ENCODE measurements at regions not wholly inside any gene's neighbourhood (a gene's known extent, or its start where the extent isn't known, plus 50 kb on each side); places are given as distances from the start of the nearest gene placed in this dataset.

DNA sequence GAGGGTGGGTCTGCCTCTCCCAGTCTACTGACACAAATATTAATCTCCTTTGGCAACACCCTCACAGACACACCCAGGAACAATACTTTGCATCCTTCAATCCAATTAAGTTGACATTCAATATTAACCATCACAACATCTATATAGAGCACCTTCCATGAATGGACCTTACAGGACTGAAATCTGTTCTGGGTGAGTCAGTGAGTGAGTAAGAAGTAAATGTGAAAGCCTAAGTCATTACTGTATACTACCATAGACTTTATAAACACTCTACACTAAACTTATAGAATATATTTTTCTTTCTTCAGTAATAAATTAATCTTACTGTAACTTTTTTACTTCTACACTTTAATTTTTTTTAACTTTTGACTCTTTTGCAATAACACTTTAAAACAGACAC is 993.8 kb upstream of the MAP3K7 start:
- DNase-seq, result no peak

DNA sequence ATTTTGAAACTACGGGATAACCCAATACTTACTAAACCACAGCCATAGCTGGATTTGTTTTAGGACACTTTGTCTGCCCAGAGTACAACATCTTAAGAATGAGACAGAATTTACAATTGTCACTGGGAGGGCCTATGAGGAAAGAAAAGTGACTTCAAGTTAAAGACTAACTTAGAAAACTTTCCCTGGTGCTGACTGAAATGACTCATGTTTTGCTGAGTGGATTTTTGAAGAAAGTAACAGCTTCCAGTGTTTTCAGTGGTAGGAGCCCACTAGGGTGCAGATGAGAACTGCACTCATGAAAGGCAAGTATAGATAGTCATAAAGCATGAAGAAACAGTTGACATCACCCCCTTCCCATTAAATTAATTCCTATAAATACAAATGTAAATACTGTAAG is 988.2 kb upstream of the MAP3K7 start:
- DNase-seq, result no peak

DNA sequence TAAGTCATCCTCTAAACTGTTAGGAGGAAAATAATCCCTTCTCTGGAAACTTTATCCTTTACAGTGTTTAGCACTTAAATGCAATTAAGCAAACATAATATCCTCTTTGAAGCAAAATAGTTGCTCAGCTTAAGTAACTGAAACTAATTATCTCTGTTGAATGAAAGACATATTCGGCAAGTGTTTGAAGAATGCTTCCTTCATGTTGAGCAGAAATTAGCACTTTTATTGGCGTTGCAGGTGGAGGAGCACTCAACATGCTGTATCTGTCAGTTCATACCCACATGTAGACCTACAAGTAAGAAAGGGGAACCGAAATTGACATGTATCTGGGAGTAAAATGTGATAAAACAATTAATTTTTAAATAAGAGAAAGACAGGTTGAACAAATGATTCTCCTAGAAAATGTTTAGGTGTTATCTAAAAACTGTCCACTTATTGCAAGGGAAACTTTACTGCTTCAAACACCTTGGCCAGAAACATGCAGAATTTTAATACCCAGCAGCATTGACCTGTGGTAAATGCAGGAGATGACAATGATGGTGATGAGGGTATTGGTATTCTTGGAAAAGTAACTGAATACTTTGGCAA is 987.0 kb upstream of the MAP3K7 start:
- no peak for DNase-seq

GRCh38 chr6:91572878-91573277 is 986.0 kb upstream of the MAP3K7 start:
- DNase-seq, result no peak

DNA sequence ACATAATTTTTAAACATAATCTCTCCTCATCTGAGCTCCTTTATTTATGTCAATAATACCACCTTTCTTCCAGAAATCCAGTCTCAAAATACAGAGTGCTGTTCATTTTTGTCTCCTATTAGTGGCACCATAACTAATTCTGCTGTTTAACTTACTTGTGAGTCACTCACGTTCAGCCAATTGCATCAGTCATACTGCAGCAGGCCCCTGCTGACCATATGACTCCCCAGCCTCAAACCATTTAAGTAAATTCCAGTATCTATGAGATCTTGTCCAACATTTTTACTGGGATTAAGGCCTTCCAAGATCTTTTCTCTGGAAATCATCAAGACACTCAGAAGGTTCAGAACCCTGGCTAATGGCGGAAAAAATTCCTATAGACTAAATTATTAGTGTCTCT is 982.2 kb upstream of the MAP3K7 start:
- no peak for DNase-seq

DNA sequence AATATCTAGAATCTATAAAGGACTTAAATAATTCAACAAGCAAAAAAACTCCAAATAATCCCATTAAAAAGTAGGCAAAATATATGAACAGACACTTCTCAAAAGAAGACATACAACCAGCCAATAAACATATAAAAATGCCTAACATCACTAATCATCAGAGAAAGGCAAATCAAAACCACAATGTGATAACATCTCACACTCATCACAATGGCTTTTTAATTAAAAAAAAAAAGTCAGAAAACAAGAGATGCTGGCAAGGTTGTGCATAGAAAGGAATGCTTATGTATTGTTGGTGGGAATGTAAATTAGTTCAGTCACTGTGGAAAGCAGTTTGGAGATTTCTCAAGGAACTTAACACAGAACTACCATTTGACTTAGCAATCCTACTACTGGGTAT is 979.6 kb upstream of the MAP3K7 start:
- no peak for DNase-seq

- no peak for DNase-seq
Measured at GRCh38 chr6:91565207-91565606, 978.3 kb upstream of the MAP3K7 start.

GRCh38 chr6:91562955-91563354 is 976.1 kb upstream of the MAP3K7 start:
- no peak for DNase-seq

DNA sequence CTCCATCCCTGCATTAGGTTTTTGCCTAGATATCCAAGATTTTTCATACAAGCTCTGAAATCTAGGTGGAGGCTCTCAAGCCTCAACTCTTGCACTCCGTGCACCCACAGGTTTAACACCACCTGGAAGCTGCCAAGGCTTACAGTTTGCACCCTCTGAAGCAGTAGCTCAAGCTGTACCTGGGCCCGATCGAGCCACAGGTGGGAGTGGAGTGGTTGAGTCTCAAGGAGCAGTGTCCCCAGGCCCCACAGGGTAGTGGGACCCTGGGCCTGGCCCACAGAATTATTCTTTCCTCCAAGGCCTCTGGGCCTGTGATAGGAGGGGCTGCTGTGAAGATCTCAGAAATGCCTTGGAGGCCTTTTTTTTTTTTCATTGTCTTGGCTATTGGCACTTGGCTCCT is 973.5 kb upstream of the MAP3K7 start:
- no peak for DNase-seq

GRCh38 chr6:91540902-91541301 is 954.0 kb upstream of the MAP3K7 start:
- DNase-seq, result no peak

- DNase-seq, result no peak
Measured at GRCh38 chr6:91539456-91539855, 952.6 kb upstream of the MAP3K7 start.

DNA sequence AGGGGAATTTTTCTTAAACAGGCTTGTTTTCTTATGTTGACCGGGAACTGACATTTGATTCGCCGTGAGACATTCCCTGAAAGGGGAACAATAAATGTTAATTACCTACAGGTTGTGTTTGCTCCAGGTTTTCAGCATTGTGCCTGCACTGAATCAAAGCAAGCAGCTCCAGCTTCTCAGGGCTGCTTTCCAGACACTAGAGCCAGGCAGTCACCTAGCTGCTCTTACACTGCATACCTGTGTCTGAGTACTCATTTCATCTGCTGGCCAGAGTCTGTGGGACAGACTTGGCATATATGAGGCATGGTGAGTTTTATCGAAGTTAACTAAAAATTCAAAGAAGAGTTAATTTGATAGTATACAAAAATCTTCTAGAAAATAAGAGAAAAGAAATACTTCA is 951.8 kb upstream of the MAP3K7 start:
- DNase-seq, result no peak

GRCh38 chr6:91534614-91535013 is 947.7 kb upstream of the MAP3K7 start:
- no peak for DNase-seq

GRCh38 chr6:91523511-91523910 is 936.6 kb upstream of the MAP3K7 start:
- DNase-seq, result no peak

- no peak for DNase-seq
Measured at GRCh38 chr6:91521999-91522398, 935.1 kb upstream of the MAP3K7 start.

DNA sequence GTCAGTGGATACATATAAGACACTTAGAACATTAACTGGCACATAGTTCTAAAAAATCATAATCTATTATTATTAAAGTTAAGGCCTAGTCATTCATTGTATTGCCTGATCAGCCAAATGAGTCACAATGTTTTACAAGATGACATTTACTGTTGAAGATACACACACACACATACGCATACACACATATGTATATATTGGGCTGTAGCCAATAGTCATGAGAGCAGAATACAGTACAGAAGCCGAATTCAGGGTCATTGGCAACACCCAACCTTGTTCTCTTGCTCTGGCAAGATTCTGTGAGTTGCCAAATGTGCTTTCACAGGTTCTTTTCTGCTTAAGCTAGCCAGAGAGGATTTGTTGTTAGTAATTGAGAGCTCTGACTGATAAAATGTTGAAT is 922.8 kb upstream of the MAP3K7 start:
- no peak for DNase-seq

DNA sequence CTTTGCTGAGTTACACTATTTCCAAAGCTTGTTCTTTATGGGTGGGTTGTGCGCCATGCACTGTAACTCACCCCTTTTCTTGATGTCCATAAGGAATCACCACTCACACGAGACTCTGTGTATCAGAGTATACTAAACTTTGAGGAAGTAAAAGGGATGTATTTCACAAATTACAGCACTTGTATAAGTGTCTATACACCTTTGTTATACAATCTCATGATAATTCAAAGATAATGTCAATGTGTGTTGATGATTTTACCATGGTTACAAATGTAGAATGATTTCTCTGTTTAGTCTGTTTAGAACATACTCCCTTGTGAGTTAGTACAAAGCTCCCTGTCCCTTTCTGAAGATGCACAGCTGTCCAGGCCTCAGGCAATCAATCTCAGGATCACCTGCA is 922.2 kb upstream of the MAP3K7 start:
- no peak for DNase-seq

DNA sequence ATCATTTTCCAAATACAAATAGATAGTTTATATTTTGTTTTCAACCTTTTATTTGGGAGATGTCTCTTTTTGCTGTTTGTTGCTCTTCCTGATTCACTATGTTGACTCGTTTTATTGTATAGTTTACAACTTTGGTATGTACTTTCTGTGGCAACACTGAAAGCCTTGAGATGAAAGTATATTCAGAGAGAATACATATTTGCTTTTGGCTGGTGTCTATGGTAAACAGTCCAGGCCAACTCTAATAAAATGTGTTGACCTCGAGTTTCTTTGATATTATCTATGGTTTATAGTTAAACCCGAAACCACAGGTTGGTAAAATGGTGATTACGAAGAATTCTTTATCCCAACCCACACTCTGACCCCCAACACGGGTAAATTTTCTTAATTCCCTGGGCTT is 919.6 kb upstream of the MAP3K7 start:
- no peak for DNase-seq

DNA sequence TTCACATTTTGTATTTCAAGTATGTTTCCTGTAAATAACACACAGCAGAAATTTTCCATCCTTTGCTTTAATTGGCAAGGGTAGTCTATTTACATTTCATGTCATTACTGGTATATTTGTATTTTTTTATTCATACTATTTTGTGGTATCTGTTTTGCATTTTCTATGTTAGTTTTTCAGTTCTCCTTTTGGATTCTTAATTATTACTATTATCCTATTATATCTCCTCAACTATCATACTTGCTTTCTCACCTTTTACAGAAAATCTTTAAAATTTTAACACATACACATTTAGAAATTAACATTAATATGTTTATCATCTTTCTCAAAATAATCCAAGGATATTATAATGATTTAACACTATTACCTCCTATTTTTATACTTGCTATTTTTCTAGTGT is 918.3 kb upstream of the MAP3K7 start:
- DNase-seq, result no peak

DNA sequence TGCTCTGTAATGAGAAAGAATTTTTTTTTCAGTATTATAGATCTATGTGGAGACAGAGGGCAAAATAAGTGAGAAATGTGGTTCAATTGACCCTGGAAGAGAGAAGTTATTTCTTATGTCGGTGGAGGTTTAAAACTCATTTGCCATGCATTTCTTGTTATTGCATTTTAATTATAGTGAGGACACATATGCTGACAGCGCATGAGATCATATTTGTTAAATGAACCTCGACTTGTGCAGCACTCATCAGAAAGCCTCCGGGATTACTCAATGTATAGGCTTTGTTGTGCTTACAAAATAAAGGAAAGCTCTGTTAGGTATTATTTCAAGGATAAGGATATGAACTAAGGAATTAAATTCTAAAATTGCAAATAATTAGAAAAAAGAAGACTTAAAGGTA is 915.1 kb upstream of the MAP3K7 start:
- no peak for DNase-seq

DNA sequence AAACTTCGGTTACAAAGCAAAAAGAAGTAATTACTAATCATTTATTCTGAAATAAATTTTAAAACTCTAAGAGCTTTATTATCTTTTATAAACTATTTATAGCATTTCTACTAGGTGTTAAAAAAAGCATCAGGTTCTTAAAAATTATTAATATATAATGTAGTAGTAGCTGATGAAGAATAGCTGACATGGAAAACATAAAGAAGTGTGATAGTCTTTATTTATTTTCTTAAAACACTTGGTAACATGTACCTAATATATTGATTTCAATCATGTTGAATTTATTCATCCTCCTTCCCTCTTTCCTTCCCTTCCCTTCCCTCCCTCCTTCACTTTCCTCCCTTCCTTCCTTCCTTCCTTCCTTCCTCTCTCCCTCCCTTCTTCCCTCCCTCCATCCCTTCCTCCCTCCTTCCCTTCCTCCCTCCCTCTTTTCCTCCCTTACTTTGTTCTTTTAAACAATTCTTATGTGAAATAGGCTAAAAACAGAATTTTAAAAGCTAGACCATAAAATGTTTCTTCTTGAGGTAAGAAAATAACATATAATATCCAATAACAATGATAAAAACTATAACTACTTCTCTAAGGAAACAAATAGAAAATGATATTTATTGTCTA is 913.9 kb upstream of the MAP3K7 start:
- DNase-seq, result no peak

- no peak for DNase-seq
Measured at GRCh38 chr6:91498576-91498975, 911.7 kb upstream of the MAP3K7 start.

DNA sequence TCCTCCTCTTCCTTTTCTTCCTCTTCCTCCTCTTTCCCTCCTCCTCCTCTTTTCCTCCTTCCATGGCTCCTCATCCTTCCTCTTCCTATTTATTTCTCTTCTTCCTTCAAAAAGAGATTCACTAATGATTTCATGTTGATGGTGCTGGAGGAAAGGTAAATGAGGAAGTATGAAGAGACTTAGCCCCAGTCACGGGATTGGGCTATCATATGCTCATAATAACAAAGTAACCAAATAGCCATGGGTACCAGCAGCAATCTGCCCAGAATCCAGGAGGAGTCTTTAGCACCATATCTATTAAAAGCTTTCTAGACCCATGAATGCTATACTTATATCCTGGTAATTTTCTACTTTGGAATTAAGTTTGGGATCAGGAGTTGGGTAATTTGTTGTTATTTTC is 910.9 kb upstream of the MAP3K7 start:
- DNase-seq, result no peak

- DNase-seq, result no peak
Measured at GRCh38 chr6:91490671-91491301, 903.9 kb upstream of the MAP3K7 start.

All from activated CD8-positive, alpha-beta memory T cell treated with anti-CD3 and anti-CD28 coated beads for 24 hours (primary cell).